MM.1S (cell line): ENCODE measurements at regions not wholly inside any gene's neighbourhood (a gene's known extent, or its start where the extent isn't known, plus 50 kb on each side); places are given as distances from the start of the nearest gene placed in this dataset.

Experiments
- DNase-seq: peaks from one replicate; pipeline ENCODE4 v3.0.0-alpha.2; 2015
- H2AFZ ChIP-seq: fragments of 300-600 bp; sonication (generic); 2 replicates; pipeline ENCODE4 v1.6.0; 2016; ENCODE audit warnings: antibody characterized with exemption, low read length
- H3F3A ChIP-seq: fragments of 300-600 bp; sonication (generic); 2 replicates; pipeline ENCODE4 v1.6.1; 2016; ENCODE audit warnings: mild to moderate bottlenecking, antibody characterized with exemption, low read length, moderate library complexity, mixed read lengths; ENCODE audit not compliant: insufficient read depth
- H3K27ac ChIP-seq: fragments of 300-600 bp; sonication (generic); 2 replicates; pipeline ENCODE4 v1.5.1; 2016; ENCODE audit warnings: mild to moderate bottlenecking, low read length
- H3K27me3 ChIP-seq: fragments of 300-600 bp; sonication (generic); replicated peaks from 2 replicates; pipeline ENCODE4 v1.6.0; 2016; ENCODE audit warnings: low read length; ENCODE audit not compliant: insufficient read depth
- H3K36me3 ChIP-seq: fragments of 300-600 bp; sonication (generic); replicated peaks from 2 replicates; pipeline ENCODE4 v1.6.1; 2016; ENCODE audit warnings: mild to moderate bottlenecking, low read length, mixed read lengths; ENCODE audit not compliant: insufficient read depth
- H3K4me1 ChIP-seq: fragments of 300-600 bp; sonication (generic); 2 replicates; pipeline ENCODE4 v1.6.1; 2016; ENCODE audit warnings: low read length, mixed read lengths
- H3K4me2 ChIP-seq: fragments of 300-600 bp; sonication (generic); 2 replicates; pipeline ENCODE4 v1.6.0; 2016; ENCODE audit warnings: low read depth, low read length
- H3K4me3 ChIP-seq: fragments of 300-600 bp; sonication (generic); 2 replicates; pipeline ENCODE4 v1.5.1; 2016; ENCODE audit warnings: low read length, mixed read lengths
- H3K79me2 ChIP-seq: fragments of 300-600 bp; sonication (generic); 2 replicates; pipeline ENCODE4 v1.6.1; 2016; ENCODE audit warnings: mixed run types, low read length, mixed read lengths
- H3K9ac ChIP-seq: fragments of 300-600 bp; sonication (generic); 2 replicates; pipeline ENCODE4 v1.6.1; 2016; ENCODE audit warnings: low read length, mixed read lengths
- H3K9me2 ChIP-seq: fragments of 300-600 bp; sonication (generic); replicated peaks from 2 replicates; pipeline ENCODE4 v1.6.1; 2016; ENCODE audit warnings: mild to moderate bottlenecking, low read length, mixed read lengths; ENCODE audit not compliant: insufficient read depth
- H3K9me3 ChIP-seq: fragments of 300-600 bp; sonication (generic); replicated peaks from 2 replicates; pipeline ENCODE4 v1.6.1; 2016; ENCODE audit warnings: mild to moderate bottlenecking, low read length, mixed read lengths; ENCODE audit not compliant: insufficient read depth
- H4K20me1 ChIP-seq: fragments of 300-600 bp; sonication (generic); 2 replicates; pipeline ENCODE4 v1.6.1; 2016; ENCODE audit warnings: mild to moderate bottlenecking, low read length, moderate library complexity, mixed read lengths; ENCODE audit not compliant: insufficient read depth
- CTCF ChIP-seq: fragments of 300-600 bp; sonication (generic); IDR thresholded peaks from 2 replicates; pipeline ENCODE4 v1.5.1; 2016; ENCODE audit warnings: antibody characterized with exemption, low read length, mixed read lengths
- EZH2 ChIP-seq: fragments of 300-600 bp; sonication (generic); optimal IDR thresholded peaks from 2 replicates; pipeline ENCODE3; 2017; ENCODE audit warnings: low read depth, mild to moderate bottlenecking, antibody characterized with exemption, low read length, mixed read lengths
- EZH2phosphoT487 ChIP-seq: fragments of 300-600 bp; sonication (generic); IDR thresholded peaks from 2 replicates; pipeline ENCODE4 v1.6.1; 2018; ENCODE audit warnings: antibody characterized with exemption, low read length

- no peaks in the 10 kb centered on the region for H3F3A ChIP-seq
- H3K4me1 ChIP-seq = peaks cover 8% of the 10 kb centered on the region; the same call in 1 of the 2 replicates
- no peak overlapping the region for H2AFZ ChIP-seq
- no peak overlapping the region for H3K9ac ChIP-seq
- no peaks in the 10 kb centered on the region for H3K36me3 ChIP-seq
- no peaks in the 10 kb centered on the region for H4K20me1 ChIP-seq
- no peaks in the 10 kb centered on the region for H3K9me3 ChIP-seq
- H3K27ac ChIP-seq = no peak overlapping the region
- peak; percentile 21 for DNase-seq
- H3K9me2 ChIP-seq = no peaks in the 10 kb centered on the region
- H3K79me2 ChIP-seq = no peaks in the 10 kb centered on the region
- H3K4me2 ChIP-seq = no peak overlapping the region
- no peaks in the 10 kb centered on the region for H3K27me3 ChIP-seq
- no peak overlapping the region for H3K4me3 ChIP-seq
- no peak for TF ChIP-seq EZH2
- no peak for TF ChIP-seq CTCF
- TF ChIP-seq EZH2phosphoT487 = no peak
These were observed 208.6 kb downstream of the SLC38A4 start for GRCh38 chr12:46617167-46617566.

- H3K9ac ChIP-seq = no peak overlapping the region
- no peak for DNase-seq
- H3K4me1 ChIP-seq = peaks cover 19% of the 10 kb centered on the region
- no peak overlapping the region for H3K4me3 ChIP-seq
- H2AFZ ChIP-seq = no peak overlapping the region
- no peaks in the 10 kb centered on the region for H3K36me3 ChIP-seq
- H3K79me2 ChIP-seq = no peaks in the 10 kb centered on the region
- H3F3A ChIP-seq = no peaks in the 10 kb centered on the region
- H3K27ac ChIP-seq = no peak overlapping the region
- no peaks in the 10 kb centered on the region for H3K9me2 ChIP-seq
- H3K9me3 ChIP-seq = no peaks in the 10 kb centered on the region
- no peak overlapping the region for H3K4me2 ChIP-seq
- no peaks in the 10 kb centered on the region for H3K27me3 ChIP-seq
- TF ChIP-seq CTCF = no peak
- TF ChIP-seq EZH2phosphoT487 = no peak
- no peak for TF ChIP-seq EZH2
- H4K20me1 ChIP-seq = no peaks in the 10 kb centered on the region
These were observed 215.0 kb downstream of the SLC38A4 start for GRCh38 chr12:46610754-46611153.

GRCh38 chr12:46609674-46610073 lies 216.1 kb downstream of the SLC38A4 start:
- H3K79me2 ChIP-seq = no peaks in the 10 kb centered on the region
- H3K9me2 ChIP-seq = no peaks in the 10 kb centered on the region
- no peaks in the 10 kb centered on the region for H3K27me3 ChIP-seq
- H3K36me3 ChIP-seq = no peaks in the 10 kb centered on the region
- H3K4me1 ChIP-seq = peaks cover 19% of the 10 kb centered on the region
- H4K20me1 ChIP-seq = no peaks in the 10 kb centered on the region
- DNase-seq = no peak
- no peak overlapping the region for H3K9ac ChIP-seq
- H3K4me2 ChIP-seq = peak overlapping the region; percentile 18; the same call in 1 of the 2 replicates
- no peaks in the 10 kb centered on the region for H3K9me3 ChIP-seq
- H3K4me3 ChIP-seq = no peak overlapping the region
- no peaks in the 10 kb centered on the region for H3F3A ChIP-seq
- no peak overlapping the region for H2AFZ ChIP-seq
- no peak overlapping the region for H3K27ac ChIP-seq
- TF ChIP-seq EZH2phosphoT487 (no peak), EZH2 (no peak), CTCF (no peak)
